HEK293T (cell line): ENCODE measurements at regions not wholly inside any gene's neighbourhood (a gene's known extent, or its start where the extent isn't known, plus 50 kb on each side); places are given as distances from the start of the nearest gene placed in this dataset.

Experiments used
- ARNT ChIP-seq: fragments of 450-650 bp; IDR thresholded peaks from 2 replicates; pipeline ENCODE4 v1.6.1; 2017; ENCODE audit warnings: mild to moderate bottlenecking
- BHLHE40 ChIP-seq: fragments of 450-650 bp; IDR thresholded peaks from 2 replicates; pipeline ENCODE4 v1.6.1; 2016; ENCODE audit warnings: mild to moderate bottlenecking, moderate library complexity, borderline replicate concordance
- CTBP1 ChIP-seq: fragments of 450-650 bp; IDR thresholded peaks from 2 replicates; pipeline ENCODE4 v1.6.1; 2016; ENCODE audit warnings: borderline replicate concordance
- FOXA1 ChIP-seq: fragments of 450-650 bp; IDR thresholded peaks from 2 replicates; pipeline ENCODE4 v1.6.1; 2016; ENCODE audit warnings: mild to moderate bottlenecking
- FOXK2 ChIP-seq: fragments of 450-650 bp; IDR thresholded peaks from 2 replicates; pipeline ENCODE4 v1.6.1; 2016; ENCODE audit warnings: mild to moderate bottlenecking
- FOXM1 ChIP-seq: fragments of 450-650 bp; IDR thresholded peaks from 2 replicates; pipeline ENCODE4 v1.6.1; 2017; ENCODE audit warnings: mild to moderate bottlenecking, borderline replicate concordance
- LEF1 ChIP-seq: fragments of 450-650 bp; IDR thresholded peaks from 2 replicates; pipeline ENCODE4 v1.6.1; 2017; ENCODE audit warnings: mild to moderate bottlenecking, borderline replicate concordance
- NFRKB ChIP-seq: fragments of 450-650 bp; IDR thresholded peaks from 2 replicates; pipeline ENCODE4 v1.6.1; 2016; ENCODE audit warnings: mild to moderate bottlenecking, moderate library complexity
- SP1 ChIP-seq: fragments of 450-650 bp; IDR thresholded peaks from 2 replicates; pipeline ENCODE4 v1.6.1; 2017
- SUZ12 ChIP-seq: fragments of 450-650 bp; IDR thresholded peaks from 2 replicates; pipeline ENCODE4 v1.6.1; 2016; ENCODE audit warnings: mild to moderate bottlenecking
- TARDBP ChIP-seq: fragments of 450-650 bp; IDR thresholded peaks from 2 replicates; pipeline ENCODE4 v1.6.1; 2016
- ZNF384 ChIP-seq: fragments of 450-650 bp; IDR thresholded peaks from 2 replicates; pipeline ENCODE4 v1.6.1; 2016

GRCh38 chr10:53072144-53072543, 299.6 kb upstream of the MBL2 start:
- TF ChIP-seq ARNT (no peak), SP1 (no peak), LEF1 (no peak), BHLHE40 (no peak), FOXK2 (no peak), NFRKB (no peak), FOXM1 (no peak), TARDBP (no peak), SUZ12 (no peak), FOXA1 (no peak), CTBP1 (no peak), ZNF384 (no peak)
